22Rv1 (cell line): ENCODE measurements at regions not wholly inside any gene's neighbourhood (a gene's known extent, or its start where the extent isn't known, plus 50 kb on each side); places are given as distances from the start of the nearest gene placed in this dataset.

Source experiments
- CTCF ChIP-seq: fragments of 450-650 bp; IDR thresholded peaks from 2 replicates; pipeline ENCODE4 v1.5.1; 2017; ENCODE audit warnings: mild to moderate bottlenecking
- ZFX ChIP-seq: fragments of 450-650 bp; IDR thresholded peaks from 2 replicates; pipeline ENCODE4 v1.6.1; 2017; ENCODE audit warnings: antibody characterized with exemption, borderline replicate concordance

DNA sequence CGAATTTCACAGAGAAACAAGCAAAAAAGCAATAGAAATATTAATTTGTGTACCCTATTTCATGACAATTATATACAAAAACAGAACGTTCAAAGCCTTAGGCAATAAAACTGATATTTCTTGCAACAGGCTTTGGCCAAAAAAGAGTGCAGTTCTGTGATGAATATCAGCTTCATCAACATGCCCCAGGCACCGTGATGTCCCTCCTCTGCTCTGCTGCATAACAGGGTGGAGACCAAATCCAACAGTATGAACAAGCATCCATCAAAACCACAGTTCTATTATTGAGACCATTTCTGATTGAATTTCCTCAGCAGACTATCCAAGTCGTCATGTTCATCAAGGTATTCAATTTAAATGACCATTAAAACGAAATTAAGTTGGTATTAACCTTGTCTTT, 722.6 kb upstream of the NRSN1 start:
- TF ChIP-seq CTCF (no peak), ZFX (no peak)
